22Rv1 (cell line): ENCODE measurements at regions not wholly inside any gene's neighbourhood (a gene's known extent, or its start where the extent isn't known, plus 50 kb on each side); places are given as distances from the start of the nearest gene placed in this dataset.
"Not testable (repeated sequence)": the region's sequence is repeated elsewhere in the genome, so short reads cannot be mapped to it uniquely, and the experiment has no call there.

Source experiments
- H3K27ac ChIP-seq: fragments of 450-650 bp; 2 replicates; pipeline ENCODE4 v1.5.1; 2017
- ZFX ChIP-seq: fragments of 450-650 bp; IDR thresholded peaks from 2 replicates; pipeline ENCODE4 v1.6.1; 2017; ENCODE audit warnings: antibody characterized with exemption, borderline replicate concordance
- TF ChIP-seq, protein P1 (sequence below): fragments of 450-650 bp; IDR thresholded peaks from 2 replicates; pipeline ENCODE4 v1.5.1; 2017; ENCODE audit warnings: mild to moderate bottlenecking

- no peak overlapping the region for H3K27ac ChIP-seq
- no peak for TF ChIP-seq ZFX
- TF ChIP-seq, protein P1, sequence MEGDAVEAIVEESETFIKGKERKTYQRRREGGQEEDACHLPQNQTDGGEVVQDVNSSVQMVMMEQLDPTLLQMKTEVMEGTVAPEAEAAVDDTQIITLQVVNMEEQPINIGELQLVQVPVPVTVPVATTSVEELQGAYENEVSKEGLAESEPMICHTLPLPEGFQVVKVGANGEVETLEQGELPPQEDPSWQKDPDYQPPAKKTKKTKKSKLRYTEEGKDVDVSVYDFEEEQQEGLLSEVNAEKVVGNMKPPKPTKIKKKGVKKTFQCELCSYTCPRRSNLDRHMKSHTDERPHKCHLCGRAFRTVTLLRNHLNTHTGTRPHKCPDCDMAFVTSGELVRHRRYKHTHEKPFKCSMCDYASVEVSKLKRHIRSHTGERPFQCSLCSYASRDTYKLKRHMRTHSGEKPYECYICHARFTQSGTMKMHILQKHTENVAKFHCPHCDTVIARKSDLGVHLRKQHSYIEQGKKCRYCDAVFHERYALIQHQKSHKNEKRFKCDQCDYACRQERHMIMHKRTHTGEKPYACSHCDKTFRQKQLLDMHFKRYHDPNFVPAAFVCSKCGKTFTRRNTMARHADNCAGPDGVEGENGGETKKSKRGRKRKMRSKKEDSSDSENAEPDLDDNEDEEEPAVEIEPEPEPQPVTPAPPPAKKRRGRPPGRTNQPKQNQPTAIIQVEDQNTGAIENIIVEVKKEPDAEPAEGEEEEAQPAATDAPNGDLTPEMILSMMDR, result no peak
These were observed 141.1 kb downstream of the CRLF2 start for GRCh38 chrX:1071351-1071750.

DNA sequence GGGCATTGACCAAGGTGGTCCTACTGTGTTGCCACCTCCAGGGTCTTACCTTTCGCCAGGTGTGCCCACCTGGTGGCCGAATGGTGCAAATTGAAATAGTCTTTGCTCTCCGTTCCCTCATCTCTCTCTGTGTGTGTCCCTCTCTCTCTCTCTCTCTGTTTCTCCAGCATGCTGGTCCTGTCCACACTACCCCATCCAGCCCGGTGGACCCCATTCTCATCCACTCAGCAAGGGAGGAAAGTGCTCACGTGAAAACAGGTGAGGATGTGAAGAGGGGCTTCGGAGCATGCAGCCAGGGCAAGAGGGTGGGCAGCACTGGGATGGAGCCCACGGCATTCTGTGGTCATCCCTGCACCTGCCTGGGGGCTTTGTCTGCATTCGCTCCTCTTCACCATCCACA, 150.1 kb downstream of the CRLF2 start:
- no peak overlapping the region for H3K27ac ChIP-seq
- TF ChIP-seq, protein P1, result no peak
- no peak for TF ChIP-seq ZFX

DNA sequence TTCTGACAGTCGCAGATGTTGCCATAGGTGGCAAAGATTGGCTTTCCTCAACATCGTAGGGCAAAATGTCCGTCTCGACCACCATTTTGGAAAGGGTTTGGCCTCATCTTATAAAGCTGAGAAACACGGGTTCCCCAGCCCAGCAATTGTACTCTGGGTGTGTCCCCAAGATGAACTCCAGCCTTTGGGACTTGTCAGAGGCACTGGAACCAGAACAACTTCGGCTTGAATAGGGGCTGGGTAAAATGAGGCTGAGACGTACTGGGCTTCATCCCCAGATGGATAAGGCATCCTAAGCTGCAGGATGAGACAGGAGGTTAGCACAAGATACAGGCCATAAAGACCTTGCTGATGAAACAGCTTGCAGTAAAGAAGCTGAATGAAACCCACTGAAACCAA, 151.9 kb downstream of the CRLF2 start:
- H3K27ac ChIP-seq, result no peak overlapping the region
- TF ChIP-seq ZFX, result no peak
- TF ChIP-seq, protein P1, result no peak

DNA sequence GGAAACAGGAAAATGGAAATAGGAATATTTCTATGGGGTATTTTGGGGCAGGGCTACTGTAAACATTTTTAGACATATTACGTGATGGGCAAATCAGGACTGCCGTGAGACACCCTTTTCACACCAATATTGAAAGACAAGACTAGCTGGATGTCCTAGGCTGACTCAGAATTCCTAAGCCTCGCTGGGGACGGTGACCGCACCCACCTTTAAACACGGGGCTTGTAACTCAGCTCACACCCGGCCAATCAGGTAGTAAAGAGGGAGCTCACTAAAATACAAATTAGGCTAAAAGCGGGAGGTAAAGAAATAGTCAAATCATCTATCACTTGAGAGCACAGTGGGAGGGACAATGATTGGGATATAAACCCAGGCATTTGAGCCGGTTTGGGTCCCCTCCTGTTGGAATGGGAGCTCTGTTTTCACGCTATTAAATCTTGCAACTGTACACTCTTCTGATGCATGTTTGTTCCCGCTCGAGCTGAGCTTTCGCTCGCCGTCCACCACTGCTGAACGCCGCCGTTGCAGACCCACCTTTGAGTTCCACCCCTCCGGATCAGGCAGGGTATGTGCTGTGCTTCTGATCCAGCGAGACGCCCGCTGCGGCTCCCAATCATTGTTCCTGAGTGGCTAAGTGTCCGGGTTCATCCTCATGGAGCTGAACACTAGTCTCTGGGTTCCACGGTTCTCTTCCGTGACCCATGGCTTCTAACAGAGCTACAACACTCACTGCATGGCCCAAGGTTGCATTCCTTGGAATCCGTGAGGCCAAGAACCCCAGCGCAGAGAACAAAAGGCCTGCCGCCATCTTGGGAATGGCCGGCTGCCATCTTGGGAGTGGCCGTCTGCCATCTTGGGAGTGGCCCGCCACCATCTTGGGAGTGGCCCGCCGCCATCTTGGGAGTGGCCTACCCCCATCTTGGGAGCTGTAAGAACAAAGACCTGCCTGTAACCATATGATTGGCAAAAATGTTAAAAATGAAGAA, 152.6 kb downstream of the CRLF2 start:
- TF ChIP-seq, protein P1, result no peak
- no peak for TF ChIP-seq ZFX
- H3K27ac ChIP-seq, result no peak overlapping the region

GRCh38 chrX:1053600-1053999, 158.8 kb downstream of the CRLF2 start:
- not testable (repeated sequence) for H3K27ac ChIP-seq

DNA sequence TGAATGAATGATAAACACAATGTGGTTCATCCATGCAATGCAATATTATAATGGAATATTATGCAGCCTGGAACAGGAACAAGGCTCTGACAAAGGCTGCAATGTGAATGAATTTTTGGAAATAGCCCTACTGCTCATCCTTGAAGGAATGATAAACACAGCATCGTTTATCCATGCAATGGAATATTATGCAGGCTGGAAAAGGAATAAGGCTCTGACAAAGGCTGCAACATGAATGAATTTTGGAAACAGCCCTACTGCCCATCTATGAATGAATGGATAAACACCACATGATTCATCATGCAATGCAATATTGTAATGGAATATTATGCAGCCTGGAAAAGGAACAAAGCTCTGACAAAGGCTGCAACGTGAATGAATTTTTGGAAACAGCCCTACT, 159.4 kb downstream of the CRLF2 start:
- no peak overlapping the region for H3K27ac ChIP-seq
- TF ChIP-seq ZFX, result no peak
- TF ChIP-seq, protein P1, result no peak

- H3K27ac ChIP-seq, result no peak overlapping the region
- TF ChIP-seq, protein P1, result no peak
- no peak for TF ChIP-seq ZFX
These were observed 160.4 kb downstream of the CRLF2 start for GRCh38 chrX:1052021-1052420.
